GM18505 (cell line): ENCODE measurements at regions not wholly inside any gene's neighbourhood (a gene's known extent, or its start where the extent isn't known, plus 50 kb on each side); places are given as distances from the start of the nearest gene placed in this dataset.

ENCODE experiments used
- ATAC-seq: cut with Tn5 transposase; IDR thresholded peaks from one replicate; pipeline ENCODE4 v1.9.1; 2021; ENCODE audit not compliant: unreplicated experiment
- POLR2A ChIP-seq: IDR thresholded peaks from 4 replicates; pipeline ENCODE4 v1.6.1; 2011; ENCODE audit warnings: borderline replicate concordance; ENCODE audit not compliant: insufficient read depth, insufficient read length; ENCODE audit errors: extremely low read depth

GRCh38 chr13:47109028-47109427 is 212.2 kb upstream of the HTR2A start:
- no peak for TF ChIP-seq POLR2A
- peak; percentile 89 for ATAC-seq

GRCh38 chr13:47100214-47100853 is 203.5 kb upstream of the HTR2A start:
- peak; percentile 64 for ATAC-seq
- TF ChIP-seq POLR2A = no peak

- ATAC-seq = peak; percentile 90
- no peak for TF ChIP-seq POLR2A
Observed at GRCh38 chr13:47094734-47095434, 198.0 kb upstream of the HTR2A start.

- ATAC-seq = no peak
- TF ChIP-seq POLR2A = no peak
Observed at GRCh38 chr13:47092202-47092601, 195.3 kb upstream of the HTR2A start.

- ATAC-seq = no peak
- TF ChIP-seq POLR2A = no peak
Observed at GRCh38 chr13:47087841-47088240, 191.0 kb upstream of the HTR2A start.

- ATAC-seq = no peak
- no peak for TF ChIP-seq POLR2A
Observed at GRCh38 chr13:47087241-47087640, 190.4 kb upstream of the HTR2A start.

- TF ChIP-seq POLR2A = no peak
- ATAC-seq = no peak
Observed at GRCh38 chr13:47085346-47085745, 188.5 kb upstream of the HTR2A start.

- TF ChIP-seq POLR2A = no peak
- no peak for ATAC-seq
Observed at GRCh38 chr13:47081850-47082249, 185.0 kb upstream of the HTR2A start.

- TF ChIP-seq POLR2A = no peak
- no peak for ATAC-seq
Observed at GRCh38 chr13:47081246-47081645, 184.4 kb upstream of the HTR2A start.

GRCh38 chr13:47080621-47081020 is 183.8 kb upstream of the HTR2A start:
- ATAC-seq = no peak
- TF ChIP-seq POLR2A = no peak

- no peak for TF ChIP-seq POLR2A
- no peak for ATAC-seq
Observed at GRCh38 chr13:47076500-47076899, 179.6 kb upstream of the HTR2A start.

GRCh38 chr13:47069133-47069532 is 172.3 kb upstream of the HTR2A start:
- ATAC-seq = no peak
- no peak for TF ChIP-seq POLR2A

- no peak for TF ChIP-seq POLR2A
- no peak for ATAC-seq
Observed at GRCh38 chr13:47067306-47067705, 170.5 kb upstream of the HTR2A start.

GRCh38 chr13:47066226-47066625 is 169.4 kb upstream of the HTR2A start:
- no peak for ATAC-seq
- no peak for TF ChIP-seq POLR2A

GRCh38 chr13:47064381-47064780 is 167.5 kb upstream of the HTR2A start:
- no peak for ATAC-seq
- no peak for TF ChIP-seq POLR2A

GRCh38 chr13:47049276-47049989 is 152.6 kb upstream of the HTR2A start:
- ATAC-seq = no peak
- TF ChIP-seq POLR2A = no peak
